ENCODE measurements at regions not wholly inside any gene's neighbourhood (a gene's known extent, or its start where the extent isn't known, plus 50 kb on each side); places are given as distances from the start of the nearest gene placed in this dataset.
A peak's percentile ranks its signal among the peaks of the same experiment; 100 is the strongest.

- ATAC-seq (replicated peaks in 1 of 2) (no peak), DNase-seq (no peak)
- no peaks in the 10 kb centered on the region for H3K36me3 Mint-ChIP-seq (ENCODE audit: insufficient read depth in 2 of 2)
- no peak overlapping the region for H3K4me3 Mint-ChIP-seq
- H3K9me3 Mint-ChIP-seq, result peaks cover 0 to 3% of the 10 kb centered on the region in 2 donors
- H3K27me3 Mint-ChIP-seq (ENCODE audit: low read depth), result no peaks in the 10 kb centered on the region
- no peaks in the 10 kb centered on the region for H3K4me1 Mint-ChIP-seq (ENCODE audit: low read depth)
- no peak overlapping the region for H3K27ac Mint-ChIP-seq
Observed at GRCh38 chr14:39873791-39874190, 441.6 kb upstream of the FBXO33 start.

GRCh38 chr14:39868949-39869348, 436.7 kb upstream of the FBXO33 start:
- no peak overlapping the region for H3K4me3 Mint-ChIP-seq
- H3K9me3 Mint-ChIP-seq, result no peaks in the 10 kb centered on the region
- no peaks in the 10 kb centered on the region for H3K36me3 Mint-ChIP-seq (ENCODE audit: insufficient read depth in 2 of 2)
- DNase-seq (no peak), ATAC-seq (replicated peaks in 1 of 2) (no peak)
- H3K27ac Mint-ChIP-seq, result no peak overlapping the region
- no peaks in the 10 kb centered on the region for H3K4me1 Mint-ChIP-seq (ENCODE audit: low read depth)
- no peaks in the 10 kb centered on the region for H3K27me3 Mint-ChIP-seq (ENCODE audit: low read depth)

GRCh38 chr14:39868251-39868650, 436.0 kb upstream of the FBXO33 start:
- Mint-ChIP-seq H3K27ac (no peak overlapping the region), H3K27me3 (ENCODE audit: low read depth) (no peaks in the 10 kb centered on the region), H3K36me3 (ENCODE audit: insufficient read depth in 2 of 2) (no peaks in the 10 kb centered on the region), H3K4me3 (no peak overlapping the region), H3K4me1 (ENCODE audit: low read depth) (no peaks in the 10 kb centered on the region), H3K9me3 (no peaks in the 10 kb centered on the region)
- ATAC-seq (replicated peaks in 1 of 2), result no peak
- DNase-seq, result no peak

GRCh38 chr14:39863441-39863840, 431.2 kb upstream of the FBXO33 start:
- Mint-ChIP-seq H3K36me3 (ENCODE audit: insufficient read depth in 2 of 2) (no peaks in the 10 kb centered on the region), H3K4me3 (no peak overlapping the region), H3K4me1 (ENCODE audit: low read depth) (no peaks in the 10 kb centered on the region), H3K27me3 (ENCODE audit: low read depth) (no peaks in the 10 kb centered on the region), H3K9me3 (peaks cover 0 to 2% of the 10 kb centered on the region in 2 donors), H3K27ac (no peak overlapping the region)
- DNase-seq (no peak), ATAC-seq (replicated peaks in 1 of 2) (no peak)

GRCh38 chr14:39861696-39862095, 429.5 kb upstream of the FBXO33 start:
- H3K27ac Mint-ChIP-seq, result no peak overlapping the region
- DNase-seq (no peak), ATAC-seq (replicated peaks in 1 of 2) (no peak)
- H3K4me3 Mint-ChIP-seq, result no peak overlapping the region
- no peaks in the 10 kb centered on the region for H3K4me1 Mint-ChIP-seq (ENCODE audit: low read depth)
- no peaks in the 10 kb centered on the region for H3K27me3 Mint-ChIP-seq (ENCODE audit: low read depth)
- H3K36me3 Mint-ChIP-seq (ENCODE audit: insufficient read depth in 2 of 2), result no peaks in the 10 kb centered on the region
- peaks cover 0 to 2% of the 10 kb centered on the region in 2 donors for H3K9me3 Mint-ChIP-seq

GRCh38 chr14:39861229-39861600, 429.0 kb upstream of the FBXO33 start:
- H3K27ac Mint-ChIP-seq, result no peak overlapping the region
- peaks cover 0 to 2% of the 10 kb centered on the region in 2 donors for H3K9me3 Mint-ChIP-seq
- H3K36me3 Mint-ChIP-seq (ENCODE audit: insufficient read depth in 2 of 2), result no peaks in the 10 kb centered on the region
- H3K27me3 Mint-ChIP-seq (ENCODE audit: low read depth), result no peaks in the 10 kb centered on the region
- no peaks in the 10 kb centered on the region for H3K4me1 Mint-ChIP-seq (ENCODE audit: low read depth)
- no peak for ATAC-seq (replicated peaks in 1 of 2)
- no peak overlapping the region for H3K4me3 Mint-ChIP-seq
- no peak for DNase-seq

- H3K27me3 Mint-ChIP-seq (ENCODE audit: low read depth), result no peaks in the 10 kb centered on the region
- H3K36me3 Mint-ChIP-seq (ENCODE audit: insufficient read depth in 2 of 2), result no peaks in the 10 kb centered on the region
- DNase-seq, result no peak
- H3K4me1 Mint-ChIP-seq (ENCODE audit: low read depth), result no peaks in the 10 kb centered on the region
- no peak for ATAC-seq (replicated peaks in 1 of 2)
- no peak overlapping the region for H3K4me3 Mint-ChIP-seq
- H3K9me3 Mint-ChIP-seq, result peaks cover 0 to 2% of the 10 kb centered on the region in 2 donors
- no peak overlapping the region for H3K27ac Mint-ChIP-seq
Observed at GRCh38 chr14:39860596-39861228, 428.5 kb upstream of the FBXO33 start.

- no peak for ATAC-seq (replicated peaks in 1 of 2)
- H3K4me3 Mint-ChIP-seq, result no peak overlapping the region
- no peaks in the 10 kb centered on the region for H3K4me1 Mint-ChIP-seq (ENCODE audit: low read depth)
- no peaks in the 10 kb centered on the region for H3K27me3 Mint-ChIP-seq (ENCODE audit: low read depth)
- H3K9me3 Mint-ChIP-seq, result peaks cover 0 to 2% of the 10 kb centered on the region in 2 donors
- H3K36me3 Mint-ChIP-seq (ENCODE audit: insufficient read depth in 2 of 2), result no peaks in the 10 kb centered on the region
- H3K27ac Mint-ChIP-seq, result peak overlapping the region; percentile 25
- no peak for DNase-seq
Observed at GRCh38 chr14:39859314-39859713, 427.1 kb upstream of the FBXO33 start.

GRCh38 chr14:39857376-39858055, 425.3 kb upstream of the FBXO33 start:
- Mint-ChIP-seq H3K4me1 (ENCODE audit: low read depth) (no peaks in the 10 kb centered on the region), H3K36me3 (ENCODE audit: insufficient read depth in 2 of 2) (no peaks in the 10 kb centered on the region), H3K9me3 (no peaks in the 10 kb centered on the region), H3K27ac (peak overlapping the region; percentile 51), H3K4me3 (no peak overlapping the region), H3K27me3 (ENCODE audit: low read depth) (no peaks in the 10 kb centered on the region)
- ATAC-seq (replicated peaks in 1 of 2) (no peak), DNase-seq (no peak)

- Mint-ChIP-seq H3K36me3 (ENCODE audit: insufficient read depth in 2 of 2) (no peaks in the 10 kb centered on the region), H3K4me1 (ENCODE audit: low read depth) (no peaks in the 10 kb centered on the region), H3K4me3 (no peak overlapping the region), H3K27me3 (ENCODE audit: low read depth) (no peaks in the 10 kb centered on the region), H3K27ac (no peak overlapping the region), H3K9me3 (no peaks in the 10 kb centered on the region)
- DNase-seq (no peak), ATAC-seq (replicated peaks in 1 of 2) (no peak)
Observed at GRCh38 chr14:39853441-39853840, 421.2 kb upstream of the FBXO33 start.

- H3K4me1 Mint-ChIP-seq (ENCODE audit: low read depth), result no peaks in the 10 kb centered on the region
Observed at GRCh38 chr14:39851202-39851601, 419.0 kb upstream of the FBXO33 start.

GRCh38 chr14:39847852-39848251, 415.6 kb upstream of the FBXO33 start:
- no peak overlapping the region for H3K4me3 Mint-ChIP-seq
- no peak overlapping the region for H3K27ac Mint-ChIP-seq
- ATAC-seq (replicated peaks in 1 of 2), result no peak
- no peaks in the 10 kb centered on the region for H3K9me3 Mint-ChIP-seq
- H3K27me3 Mint-ChIP-seq (ENCODE audit: low read depth), result no peaks in the 10 kb centered on the region
- no peaks in the 10 kb centered on the region for H3K4me1 Mint-ChIP-seq (ENCODE audit: low read depth)
- DNase-seq, result no peak
- no peaks in the 10 kb centered on the region for H3K36me3 Mint-ChIP-seq (ENCODE audit: insufficient read depth in 2 of 2)

More at GRCh38 chr14:39851202-39851601, 419.0 kb upstream of the FBXO33 start:
- Mint-ChIP-seq H3K27me3 (ENCODE audit: low read depth) (no peaks in the 10 kb centered on the region), H3K36me3 (ENCODE audit: insufficient read depth in 2 of 2) (no peaks in the 10 kb centered on the region), H3K9me3 (no peaks in the 10 kb centered on the region), H3K27ac (no peak overlapping the region), H3K4me3 (no peak overlapping the region)
- DNase-seq (no peak), ATAC-seq (replicated peaks in 1 of 2) (no peak)

- Mint-ChIP-seq H3K4me3 (no peak overlapping the region), H3K9me3 (no peaks in the 10 kb centered on the region), H3K4me1 (ENCODE audit: low read depth) (no peaks in the 10 kb centered on the region), H3K27ac (no peak overlapping the region), H3K27me3 (ENCODE audit: low read depth) (no peaks in the 10 kb centered on the region), H3K36me3 (ENCODE audit: insufficient read depth in 2 of 2) (no peaks in the 10 kb centered on the region)
- no peak for ATAC-seq (replicated peaks in 1 of 2)
- DNase-seq, result no peak
Observed at GRCh38 chr14:39847194-39847593, 415.0 kb upstream of the FBXO33 start.

GRCh38 chr14:39843881-39844280, 411.6 kb upstream of the FBXO33 start:
- ATAC-seq (replicated peaks in 1 of 2) (no peak), DNase-seq (no peak)
- Mint-ChIP-seq H3K4me1 (ENCODE audit: low read depth) (no peaks in the 10 kb centered on the region), H3K4me3 (no peak overlapping the region), H3K27me3 (ENCODE audit: low read depth) (no peaks in the 10 kb centered on the region), H3K36me3 (ENCODE audit: insufficient read depth in 2 of 2) (no peaks in the 10 kb centered on the region), H3K9me3 (peaks cover 2 to 11% of the 10 kb centered on the region in 2 donors), H3K27ac (no peak overlapping the region)
